CD4-positive, alpha-beta T cell treated with Interferon alpha-2 for 1 hour (primary cell): ENCODE measurements at regions not wholly inside any gene's neighbourhood (a gene's known extent, or its start where the extent isn't known, plus 50 kb on each side); places are given as distances from the start of the nearest gene placed in this dataset.

Experiments
- DNase-seq, 2 donors: peaks; one replicate each; pipeline ENCODE4 v3.0.0-alpha.2; 2020 to 2022

- peak in 1 of 2 donors; percentile 71 for DNase-seq
Observed at GRCh38 chr6:14066782-14067406, 50.7 kb upstream of the CD83 start.

DNA sequence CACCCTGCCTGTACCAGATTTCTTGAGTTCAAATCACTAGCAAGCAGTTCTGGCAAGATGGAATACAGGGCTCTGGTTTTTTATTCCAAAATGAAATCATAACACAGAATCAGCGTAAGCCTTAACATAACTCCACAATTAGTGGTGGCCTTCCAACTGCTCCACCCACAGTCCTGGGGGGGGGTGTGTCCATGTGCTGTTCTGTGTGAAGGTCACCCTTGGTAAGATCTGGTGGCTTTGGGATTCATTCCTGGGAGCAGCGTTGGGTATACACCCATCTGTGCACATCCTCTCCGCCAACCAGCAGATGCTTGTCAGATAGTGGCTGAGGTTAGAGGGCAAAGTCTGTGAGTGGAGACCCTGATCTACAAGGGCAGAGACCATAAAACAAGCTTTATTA, 49.9 kb upstream of the CD83 start:
- no peak for DNase-seq
